ENCODE measurements at regions not wholly inside any gene's neighbourhood (a gene's known extent, or its start where the extent isn't known, plus 50 kb on each side); places are given as distances from the start of the nearest gene placed in this dataset.

DNA sequence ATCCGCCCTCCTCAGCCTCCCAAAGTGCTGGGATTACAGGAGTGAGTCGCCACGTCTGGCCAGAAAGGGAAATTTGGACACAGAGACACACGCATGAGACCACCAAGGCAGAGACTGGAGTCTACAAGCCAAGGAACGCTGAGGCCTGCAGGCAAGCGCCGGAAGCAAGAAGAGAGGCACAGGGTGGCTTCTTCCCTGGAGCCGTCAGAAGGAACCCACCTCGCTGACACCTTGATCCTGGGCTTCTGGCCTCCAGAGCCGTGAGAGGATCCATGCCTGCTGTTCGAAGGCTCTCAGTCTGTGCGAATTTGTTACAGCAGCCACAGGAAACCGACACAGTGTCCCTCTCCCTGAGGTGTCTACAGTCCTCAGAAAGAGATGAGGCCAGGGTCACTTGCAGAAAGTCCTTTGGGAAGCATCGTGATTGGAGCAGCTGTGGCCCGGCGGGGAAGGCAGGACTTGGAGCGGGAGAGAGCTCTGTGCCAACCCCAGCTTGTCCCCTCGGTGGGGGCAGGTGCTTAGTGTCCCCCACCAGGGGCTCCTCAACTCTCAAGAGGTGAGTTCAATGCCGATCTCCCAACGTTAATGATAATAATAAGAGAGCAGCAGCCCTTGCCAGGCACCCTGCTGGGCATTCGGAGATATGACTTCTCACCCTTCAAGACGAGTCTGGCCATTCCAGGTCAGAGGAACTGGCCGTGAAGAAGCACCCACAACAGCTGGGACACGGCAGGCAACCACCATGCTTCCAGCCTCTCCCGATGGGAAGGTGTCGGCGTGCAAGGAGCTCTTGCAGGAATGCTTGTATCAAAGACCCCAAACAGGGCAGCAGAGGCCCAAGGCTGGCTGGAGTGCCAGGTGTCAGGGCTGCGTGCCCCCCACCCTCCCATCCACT lies 68.4 kb upstream of the TNRC6C start:
- no peak for DNase-seq

- DNase-seq = no peak
Observed at GRCh38 chr17:77890771-77891170, 67.7 kb upstream of the TNRC6C start.

- DNase-seq = no peak
Observed at GRCh38 chr17:77891602-77892001, 66.9 kb upstream of the TNRC6C start.

- DNase-seq = no peak
Observed at GRCh38 chr17:77892031-77892430, 66.5 kb upstream of the TNRC6C start.

DNA sequence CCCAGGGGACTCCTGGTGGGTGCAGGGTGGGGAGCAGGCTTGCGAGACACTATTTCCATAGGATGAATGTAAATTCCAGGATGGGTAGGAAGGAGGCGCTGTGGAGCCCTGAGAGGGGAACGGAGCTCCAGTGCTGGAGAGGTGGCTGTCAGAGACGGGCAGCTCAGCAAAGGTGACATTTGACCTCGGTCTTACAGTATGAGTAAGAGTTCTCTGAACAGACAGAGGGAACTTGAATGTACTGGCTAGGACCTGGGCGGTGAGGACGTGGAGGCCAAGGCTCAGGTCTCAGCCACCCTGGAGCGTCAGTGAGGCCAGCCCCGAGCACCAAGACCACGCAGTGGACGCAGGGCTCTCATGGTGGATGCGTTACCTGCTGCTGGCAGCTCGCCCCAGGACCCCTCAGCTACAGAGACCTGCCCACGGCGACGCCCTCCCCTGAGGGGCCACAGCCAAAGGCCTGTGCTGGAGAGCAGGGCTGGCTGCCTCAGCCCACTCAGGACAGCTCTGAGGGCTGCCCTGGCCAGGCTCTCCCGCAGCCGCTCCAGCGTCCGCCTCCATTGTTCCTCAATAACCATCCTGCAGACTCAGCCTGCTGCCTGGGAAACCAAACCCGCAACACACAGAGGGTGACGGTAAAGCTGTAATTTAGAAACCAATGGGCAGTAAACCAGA lies 65.9 kb upstream of the TNRC6C start:
- no peak for DNase-seq

DNA sequence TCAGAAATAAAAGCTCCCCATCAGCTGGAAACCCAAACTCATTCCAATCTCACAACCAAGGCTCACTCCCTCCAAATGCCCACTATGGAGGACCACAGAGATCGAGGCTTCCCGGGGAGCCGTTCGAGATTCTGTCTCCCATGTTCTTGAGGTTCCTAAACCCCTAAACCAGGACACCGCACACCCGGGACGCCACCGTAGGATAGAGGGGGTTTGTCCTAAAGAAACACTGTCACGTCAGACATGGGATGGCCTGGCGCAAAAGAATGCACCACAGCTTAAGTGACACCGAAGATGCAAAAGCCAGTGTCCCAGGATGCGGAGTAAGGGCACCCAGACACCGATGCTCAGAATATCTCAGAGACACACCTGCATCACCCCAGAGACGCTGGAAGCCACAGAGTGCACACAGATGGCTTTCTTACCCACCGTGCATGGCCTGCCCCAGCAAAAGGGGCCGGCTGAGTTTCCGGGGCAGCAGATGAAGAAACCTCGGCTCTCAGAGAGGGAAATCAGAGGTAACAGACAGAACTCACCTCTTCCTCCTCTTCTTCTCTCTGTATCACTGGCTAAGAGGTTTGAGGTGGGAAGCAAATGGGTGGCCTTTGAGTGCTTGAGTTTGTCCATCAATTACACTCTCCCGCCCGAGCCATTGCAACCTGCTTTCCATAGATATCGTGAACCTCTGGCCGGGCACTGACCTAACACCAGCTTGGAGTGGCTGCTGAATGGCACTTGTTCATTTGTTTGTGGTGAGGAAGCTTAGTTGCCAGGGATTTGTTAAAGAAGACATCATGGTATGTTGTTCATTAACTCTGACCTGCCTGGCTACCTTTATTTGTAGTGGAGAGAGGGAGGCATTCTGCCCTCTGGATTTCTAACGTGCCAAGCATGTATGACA lies 65.1 kb upstream of the TNRC6C start:
- no peak for DNase-seq

DNA sequence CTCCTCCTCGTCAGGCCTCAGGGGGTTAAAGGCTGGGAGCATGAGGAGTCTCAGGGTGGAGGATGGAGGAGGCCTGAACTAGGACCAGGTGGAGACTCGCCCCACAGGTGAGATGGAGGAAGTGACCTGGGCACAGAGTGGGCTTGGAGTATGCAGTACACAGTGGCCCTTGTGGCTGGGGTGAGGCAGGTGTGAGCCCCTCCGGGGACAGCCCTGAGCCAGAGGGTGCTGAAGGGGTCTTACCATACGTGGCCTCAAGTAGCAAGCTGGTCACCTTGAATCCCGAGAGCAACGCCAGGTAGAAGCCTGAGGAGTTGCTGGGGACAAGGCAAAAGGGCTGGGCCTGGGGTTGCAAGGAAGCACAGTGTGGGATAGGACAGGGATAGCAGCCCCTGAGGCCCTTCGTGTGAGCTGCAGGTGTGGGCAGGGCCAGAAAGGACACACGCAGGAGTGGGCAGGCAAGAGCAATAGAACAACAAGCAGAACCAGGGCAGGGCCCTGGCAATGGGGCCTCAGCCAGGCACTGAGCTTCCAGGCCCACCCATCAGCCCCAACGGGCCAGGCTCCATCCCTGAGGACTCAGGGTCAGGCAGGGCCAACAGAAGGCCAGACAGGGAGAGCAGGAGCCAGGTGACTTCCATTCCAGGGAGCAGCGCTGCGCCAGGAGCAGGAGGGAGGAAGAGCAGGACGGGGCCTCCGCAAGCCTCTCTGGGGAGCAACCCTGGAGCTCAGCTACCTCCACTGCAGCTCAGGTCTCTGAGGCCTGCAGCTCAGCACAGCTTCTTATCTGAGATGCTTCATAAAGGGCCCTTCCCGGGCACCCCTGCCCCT lies 64.2 kb upstream of the TNRC6C start:
- DNase-seq = no peak

GRCh38 chr17:77897741-77898301 lies 60.7 kb upstream of the TNRC6C start:
- DNase-seq = no peak

- DNase-seq = no peak
Observed at GRCh38 chr17:77898521-77899434, 59.7 kb upstream of the TNRC6C start.

DNA sequence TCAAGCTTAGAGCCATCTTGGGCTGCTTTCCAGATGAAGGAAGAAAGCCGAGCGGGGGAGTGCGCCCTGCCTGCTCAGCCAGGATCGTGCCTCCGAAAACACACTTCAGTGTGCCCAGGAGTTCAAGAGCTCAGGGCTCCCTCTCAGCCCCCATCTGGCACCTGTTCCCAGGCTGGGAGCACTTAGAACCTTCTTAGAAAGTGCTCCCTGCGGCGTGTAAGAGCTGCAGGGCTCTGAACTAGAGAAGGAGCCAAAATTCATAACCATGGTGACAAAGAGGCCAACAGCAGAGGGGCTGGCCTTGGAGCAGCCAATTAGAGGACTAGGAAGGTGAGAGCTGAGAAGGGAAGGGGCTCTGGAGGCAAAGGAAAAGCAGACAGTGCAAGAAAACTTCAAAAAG lies 59.0 kb upstream of the TNRC6C start:
- no peak for DNase-seq

DNA sequence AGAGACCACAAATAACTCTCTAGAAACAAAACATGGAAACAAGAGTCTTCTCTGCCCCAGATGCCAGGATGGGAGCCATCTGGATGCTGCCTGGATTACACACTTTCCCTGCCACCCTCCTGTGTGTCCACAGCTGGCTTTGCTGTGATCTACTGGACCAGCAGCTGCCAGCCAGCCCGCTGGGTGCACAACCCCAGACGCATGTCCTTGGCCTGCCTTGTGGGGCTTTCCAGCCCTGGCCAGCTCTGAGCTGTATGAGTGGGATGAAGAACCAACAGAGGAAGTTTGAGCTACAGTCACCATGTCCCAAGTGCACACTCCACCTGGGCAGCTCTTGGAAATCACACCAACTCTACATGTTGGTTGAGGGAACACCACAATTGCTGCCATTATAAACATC lies 57.0 kb upstream of the TNRC6C start:
- DNase-seq = no peak

- no peak for DNase-seq
Observed at GRCh38 chr17:77905266-77905665, 53.2 kb upstream of the TNRC6C start.

DNA sequence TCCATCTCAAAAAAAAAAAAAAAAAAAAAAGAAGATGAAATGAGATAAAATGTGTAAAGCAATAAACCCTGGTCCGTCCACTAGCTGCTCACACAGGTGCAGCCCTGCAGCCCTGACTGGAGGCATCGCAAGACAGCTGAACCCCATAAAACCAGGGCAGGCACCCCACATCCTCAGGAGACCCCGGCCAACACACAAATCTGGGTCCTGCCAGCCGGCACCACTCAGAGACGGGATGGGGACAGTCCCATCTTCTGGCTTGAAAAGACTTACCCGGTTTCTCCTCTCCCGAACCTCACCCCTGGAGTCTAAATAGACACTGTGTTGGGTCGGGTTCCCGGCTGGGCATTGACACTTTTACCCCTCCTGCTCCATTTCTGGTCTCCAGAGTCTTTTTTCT lies 52.7 kb upstream of the TNRC6C start:
- DNase-seq = no peak

GRCh38 chr17:77906377-77906871 lies 52.1 kb upstream of the TNRC6C start:
- no peak for DNase-seq

DNA sequence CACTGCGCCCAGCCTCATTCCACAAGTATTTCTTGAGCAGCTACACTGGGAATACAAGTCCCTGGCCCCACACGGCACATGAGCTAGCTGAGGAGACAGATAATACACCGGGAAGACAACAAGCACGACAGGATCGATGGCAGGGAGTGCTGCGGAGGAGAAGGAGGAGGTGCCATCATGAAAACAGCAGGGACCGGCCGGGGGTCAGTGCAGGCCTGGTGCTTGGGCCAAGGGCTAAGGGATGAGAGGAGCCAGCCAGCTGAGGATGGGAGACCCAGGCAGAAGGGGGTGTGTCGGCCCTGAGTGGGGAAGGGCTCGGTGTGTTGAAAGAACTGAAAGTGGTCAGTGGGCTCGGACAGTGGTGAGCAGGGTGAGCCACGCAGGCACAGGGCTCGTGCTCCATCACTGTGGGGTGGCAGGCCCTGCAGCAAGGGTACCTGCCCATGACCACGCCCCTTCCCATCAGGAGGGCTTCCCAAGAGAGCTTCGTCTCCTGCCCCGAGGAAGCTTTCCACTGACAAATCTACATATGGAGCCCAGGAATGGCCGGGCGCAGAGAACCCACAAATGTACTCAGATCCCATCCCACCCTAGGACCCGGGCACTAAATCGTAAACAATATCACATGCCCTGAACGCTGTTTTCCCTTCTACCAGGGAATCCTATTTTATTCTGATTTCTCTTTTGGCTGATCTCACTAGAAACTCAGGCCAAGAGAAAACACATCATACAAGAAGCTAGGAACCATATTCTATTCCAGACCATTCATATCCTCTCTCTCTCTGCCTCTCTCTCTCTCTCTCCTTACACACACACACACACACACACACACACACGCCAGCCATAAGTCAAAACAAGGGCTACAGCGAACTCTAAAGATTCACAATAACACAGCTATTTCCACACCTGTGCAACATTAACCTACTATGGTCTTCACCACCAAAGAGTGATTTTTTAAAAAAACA lies 50.7 kb upstream of the TNRC6C start:
- DNase-seq = no peak

- no peak for DNase-seq
Observed at GRCh38 chr17:77908501-77908900, 50.0 kb upstream of the TNRC6C start.

All from occipital lobe (tissue), 1 donor.